Spleen (tissue), 11 donors: ENCODE measurements at regions not wholly inside any gene's neighbourhood (a gene's known extent, or its start where the extent isn't known, plus 50 kb on each side); places are given as distances from the start of the nearest gene placed in this dataset.

Experiments
- DNase-seq: peaks from one replicate; pipeline ENCODE4 v3.0.0-alpha.2; 2020
- H3K27ac ChIP-seq, 8 donors: fragments of 200-600 bp; sonication (generic) in 7 of 8; 1 replicate in 4 of 8; 2 replicates in 4 of 8; pipeline versions ENCODE4 v1.5.0 to v1.8.0; 2016 to 2021; ENCODE audit warnings: inconsistent platforms in 4 of 8, mild to moderate bottlenecking in 4 of 8, moderate library complexity in 1 of 8
- H3K27me3 ChIP-seq, 7 donors: fragments of 200-600 bp; sonication (generic) in 6 of 7; replicated peaks in 1 of 7; 1 replicate in 4 of 7; 2 replicates in 3 of 7; pipeline versions ENCODE4 v1.5.0 to v1.8.0; 2016 to 2021; ENCODE audit warnings: inconsistent platforms in 3 of 7, mild to moderate bottlenecking in 1 of 7
- H3K36me3 ChIP-seq, 6 donors: fragments of 200-600 bp; sonication (generic) in 5 of 6; 1 replicate in 4 of 6; 2 replicates in 2 of 6; pipeline versions ENCODE4 v1.5.0 to v1.8.0; 2016 to 2021; ENCODE audit warnings: inconsistent platforms in 2 of 6
- H3K4me1 ChIP-seq, 6 donors: fragments of 200-600 bp; sonication (generic) in 5 of 6; 1 replicate in 3 of 6; 2 replicates in 3 of 6; pipeline versions ENCODE4 v1.5.0 to v1.8.0; 2016 to 2021; ENCODE audit warnings: inconsistent platforms in 3 of 6
- H3K4me3 ChIP-seq, 8 donors: fragments of 200-600 bp; sonication (generic) in 7 of 8; 1 replicate in 4 of 8; 2 replicates in 4 of 8; pipeline versions ENCODE4 v1.5.0 to v1.8.0; 2016 to 2021; ENCODE audit warnings: inconsistent platforms in 4 of 8, mild to moderate bottlenecking in 4 of 8, moderate library complexity in 2 of 8
- H3K9me3 ChIP-seq, 8 donors: fragments of 200-600 bp; sonication (generic) in 7 of 8; 1 replicate in 4 of 8; 2 replicates in 4 of 8; pipeline versions ENCODE4 v1.5.0 to v1.8.0; 2016 to 2021; ENCODE audit warnings: inconsistent platforms in 4 of 8
- POLR2A ChIP-seq, 3 donors: fragments of 450-650 bp; IDR thresholded peaks; one replicate each; pipeline ENCODE4 v1.5.1; 2017; ENCODE audit warnings: antibody characterized with exemption in 3 of 3, mild to moderate bottlenecking in 1 of 3
- POLR2AphosphoS5 ChIP-seq, 3 donors: sonication (generic); formaldehyde crosslinking; IDR thresholded peaks; one replicate each; pipeline ENCODE4 v1.5.1; 2017; ENCODE audit warnings: antibody characterized with exemption in 3 of 3
- WGBS, 5 donors: extraction: QIAGEN DNeasy Blood & Tissue Kit in 3 of 5; methylation state at CpG; one replicate each; pipeline versions ENCODE4 v1.1.5 to v1.1.7; 2013 to 2018; 5-methylcytosine and 5-hydroxymethylcytosine counted together
- intact Hi-C: fragments of 100-400 bp; cut with DNase I; formaldehyde crosslinking; loops from one replicate; pipeline ENCODE4 v1.15.0; 2023; ENCODE audit warnings: low total_unique reads
- TF ChIP-seq, protein P1 (sequence below), 11 experiments: fragments of 200-600 bp in 7 of 11; fragments of 450-650 bp in 4 of 11; sonication (generic) in 4 of 11; IDR thresholded peaks in 8 of 11; conservative IDR thresholded peaks in 3 of 11; 1 replicate in 7 of 11; 2 replicates in 4 of 11; pipeline versions ENCODE4 v1.4.0 to v1.8.0; 2016 to 2021; ENCODE audit warnings: antibody characterized with exemption in 11 of 11, inconsistent platforms in 4 of 11, mild to moderate bottlenecking in 1 of 11
- donor health status: healthy with polysubstance abuse.
- donor health status: DM: no; HTN: no; CAD: no; lungs with moderate emphysema.
- donor health status: DM: no; HTN: no; CAD: no.
- donor health status: Bipolar disorder and iron deficiency.
- donor health status: healthy.
- donor health status: DM: no; HTN: no; CAD: no.
- donor health status: DM: yes; HTN: yes; CAD: no.

DNA sequence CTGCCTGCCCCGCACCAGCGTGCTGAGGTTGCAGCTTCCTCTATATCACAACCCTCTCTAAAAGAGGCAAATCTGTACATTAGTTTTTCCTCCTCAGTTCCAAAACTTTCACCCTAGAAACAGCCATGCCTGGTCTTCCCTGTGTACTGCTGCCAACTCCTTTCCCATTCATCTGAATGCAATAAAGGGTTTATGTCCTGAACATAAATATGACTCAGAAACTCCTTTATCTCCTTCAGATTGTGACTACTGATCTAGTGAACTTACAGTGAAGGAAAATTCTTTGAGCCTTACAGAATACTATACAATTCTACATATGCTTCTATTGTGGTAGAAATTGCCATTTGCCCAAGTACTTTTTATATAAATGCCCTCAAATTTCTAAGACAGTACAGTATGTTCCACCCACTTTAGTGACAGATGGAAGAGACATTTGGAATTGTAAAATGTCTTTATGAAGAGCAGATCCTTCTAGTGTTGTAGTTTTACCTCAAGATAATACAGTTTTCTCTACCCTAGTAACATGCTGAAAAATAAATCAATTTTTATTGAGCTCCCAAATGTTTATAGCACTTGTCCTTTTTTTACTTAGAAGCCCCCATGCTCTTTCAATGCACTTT, 345.1 kb upstream of the SNX7 start:
- H3K27me3 ChIP-seq = no peaks in the 10 kb centered on the region
- WGBS, 5 donors = 43 to 73% (median 46%) methylated on average over 2 of the region's 2 CpGs
- no peak for DNase-seq

DNA sequence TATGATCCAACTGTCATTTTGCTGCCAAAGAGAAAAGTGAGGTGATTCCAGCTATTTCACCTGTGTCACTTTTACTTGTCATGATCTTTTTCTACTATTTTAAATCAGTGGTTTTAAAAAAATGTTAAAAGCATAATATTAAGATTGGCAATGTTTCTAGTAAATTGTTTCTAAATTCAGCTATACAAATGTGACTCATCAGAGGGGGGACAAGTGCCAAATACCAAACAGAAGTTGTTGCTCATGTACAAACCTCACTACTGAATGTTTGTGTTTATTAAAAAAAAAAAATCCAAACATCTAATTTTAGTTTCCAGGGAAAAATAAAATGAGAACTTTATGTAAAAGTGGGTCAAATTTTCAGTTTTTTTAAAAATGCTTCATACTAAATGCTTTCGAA, 346.2 kb upstream of the SNX7 start:
- H3K36me3 ChIP-seq = no peaks in the 10 kb centered on the region
- H3K9me3 ChIP-seq = no peaks in the 10 kb centered on the region
- DNase-seq = no peak
- H3K27me3 ChIP-seq = no peaks in the 10 kb centered on the region
- intact Hi-C loops = no loop called here
- TF ChIP-seq, protein P1, sequence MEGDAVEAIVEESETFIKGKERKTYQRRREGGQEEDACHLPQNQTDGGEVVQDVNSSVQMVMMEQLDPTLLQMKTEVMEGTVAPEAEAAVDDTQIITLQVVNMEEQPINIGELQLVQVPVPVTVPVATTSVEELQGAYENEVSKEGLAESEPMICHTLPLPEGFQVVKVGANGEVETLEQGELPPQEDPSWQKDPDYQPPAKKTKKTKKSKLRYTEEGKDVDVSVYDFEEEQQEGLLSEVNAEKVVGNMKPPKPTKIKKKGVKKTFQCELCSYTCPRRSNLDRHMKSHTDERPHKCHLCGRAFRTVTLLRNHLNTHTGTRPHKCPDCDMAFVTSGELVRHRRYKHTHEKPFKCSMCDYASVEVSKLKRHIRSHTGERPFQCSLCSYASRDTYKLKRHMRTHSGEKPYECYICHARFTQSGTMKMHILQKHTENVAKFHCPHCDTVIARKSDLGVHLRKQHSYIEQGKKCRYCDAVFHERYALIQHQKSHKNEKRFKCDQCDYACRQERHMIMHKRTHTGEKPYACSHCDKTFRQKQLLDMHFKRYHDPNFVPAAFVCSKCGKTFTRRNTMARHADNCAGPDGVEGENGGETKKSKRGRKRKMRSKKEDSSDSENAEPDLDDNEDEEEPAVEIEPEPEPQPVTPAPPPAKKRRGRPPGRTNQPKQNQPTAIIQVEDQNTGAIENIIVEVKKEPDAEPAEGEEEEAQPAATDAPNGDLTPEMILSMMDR (IDR thresholded peaks at IDR 0.05 in 8 of 11, conservative IDR thresholded peaks at IDR 0.05 in 3 of 11) = no peak
- TF ChIP-seq POLR2A (IDR thresholded peaks at IDR 0.05) = no peak
- no peak for TF ChIP-seq POLR2AphosphoS5 (IDR thresholded peaks at IDR 0.05)
- no peaks in the 10 kb centered on the region for H3K4me1 ChIP-seq
- H3K4me3 ChIP-seq = no peak overlapping the region
- WGBS, 5 donors = 55 to 82% (median 71%) methylated on average over 1 of the region's 1 CpG
- no peak overlapping the region for H3K27ac ChIP-seq

More for the DNA sequence above, 345.1 kb upstream of the SNX7 start:
- intact Hi-C loops = no loop called here
- Histone ChIP-seq H3K36me3 (no peaks in the 10 kb centered on the region), H3K4me1 (no peaks in the 10 kb centered on the region), H3K27ac (no peak overlapping the region), H3K9me3 (no peaks in the 10 kb centered on the region), H3K4me3 (no peak overlapping the region)
- TF ChIP-seq POLR2AphosphoS5 (IDR thresholded peaks at IDR 0.05) = no peak
- TF ChIP-seq POLR2A (IDR thresholded peaks at IDR 0.05) = no peak
- TF ChIP-seq, protein P1 (IDR thresholded peaks at IDR 0.05 in 8 of 11, conservative IDR thresholded peaks at IDR 0.05 in 3 of 11) = no peak

DNA sequence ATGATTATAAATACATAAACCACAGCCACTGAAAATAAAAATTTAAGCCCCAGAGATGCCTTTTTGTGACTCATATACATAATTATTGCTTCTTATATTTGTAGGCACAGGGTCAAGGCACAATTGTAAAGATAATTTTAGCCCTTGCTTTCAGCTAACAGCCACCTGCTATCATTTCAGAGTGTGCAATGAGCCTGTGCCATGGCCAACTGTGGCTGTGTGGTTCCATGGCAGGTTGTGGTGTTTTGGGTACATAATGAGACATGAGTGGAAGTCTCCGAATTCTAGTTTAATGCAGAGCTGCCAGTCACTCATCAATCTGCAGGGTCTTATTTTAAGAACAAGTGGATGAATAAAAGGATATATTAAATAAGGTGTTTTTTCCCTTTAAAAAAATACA, 346.9 kb upstream of the SNX7 start:
- no peaks in the 10 kb centered on the region for H3K27me3 ChIP-seq
- TF ChIP-seq POLR2AphosphoS5 (IDR thresholded peaks at IDR 0.05) = no peak
- TF ChIP-seq POLR2A (IDR thresholded peaks at IDR 0.05) = no peak
- TF ChIP-seq, protein P1 (IDR thresholded peaks at IDR 0.05 in 8 of 11, conservative IDR thresholded peaks at IDR 0.05 in 3 of 11) = no peak
- H3K9me3 ChIP-seq = no peaks in the 10 kb centered on the region
- no peak overlapping the region for H3K27ac ChIP-seq
- H3K4me1 ChIP-seq = no peaks in the 10 kb centered on the region
- H3K4me3 ChIP-seq = no peak overlapping the region
- H3K36me3 ChIP-seq = no peaks in the 10 kb centered on the region
- intact Hi-C loops = no loop called here
- WGBS, 5 donors = 81 to 100% (median 90%) methylated on average over 1 of the region's 1 CpG
- no peak for DNase-seq

DNA sequence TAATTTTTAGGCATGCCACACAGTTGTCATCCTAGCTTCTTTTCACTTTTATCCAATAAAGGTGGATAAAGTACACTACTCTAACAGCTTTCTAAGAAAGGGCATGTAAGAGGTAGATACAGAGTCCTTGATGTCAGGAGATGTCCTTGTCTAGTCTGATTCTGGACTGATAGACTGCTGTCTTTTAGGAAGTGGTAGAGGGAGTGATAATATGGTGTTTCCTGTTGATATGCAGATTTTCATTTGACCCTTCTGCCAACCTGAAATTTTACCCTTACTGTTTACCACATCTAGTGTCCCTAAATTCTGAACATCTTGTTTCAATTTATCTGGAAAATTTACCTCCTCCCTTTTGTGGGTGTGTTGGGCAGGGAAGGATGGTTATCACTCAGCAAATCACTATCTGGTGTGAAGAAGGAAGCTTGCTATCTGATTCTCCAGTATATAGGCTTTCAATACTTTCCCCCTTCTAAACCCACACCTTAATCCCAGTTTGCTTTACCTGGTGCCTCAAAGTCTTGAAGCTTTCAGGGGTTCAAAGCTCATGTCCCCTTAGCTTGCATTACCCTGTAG, 354.9 kb upstream of the SNX7 start:
- intact Hi-C loops = no loop called here

More for the DNA sequence above, 354.9 kb upstream of the SNX7 start:
- peaks cover 0 to 10% (median 0%) of the 10 kb centered on the region in 6 donors for H3K4me1 ChIP-seq
- no peaks in the 10 kb centered on the region for H3K27me3 ChIP-seq
- no peak overlapping the region for H3K4me3 ChIP-seq
- DNase-seq = no peak
- H3K27ac ChIP-seq = no peak overlapping the region
- H3K36me3 ChIP-seq = no peaks in the 10 kb centered on the region
- H3K9me3 ChIP-seq = no peaks in the 10 kb centered on the region
- TF ChIP-seq POLR2AphosphoS5 (IDR thresholded peaks at IDR 0.05) (no peak), POLR2A (IDR thresholded peaks at IDR 0.05) (no peak)
- TF ChIP-seq, protein P1 (IDR thresholded peaks at IDR 0.05 in 8 of 11, conservative IDR thresholded peaks at IDR 0.05 in 3 of 11) = no peak
